Stimulated activated CD4-positive, alpha-beta T cell treated with anti-CD3 and anti-CD28 coated beads, Interleukin-15, amount 100 ng/mL, for 48 hours (primary cell): ENCODE measurements at regions not wholly inside any gene's neighbourhood (a gene's known extent, or its start where the extent isn't known, plus 50 kb on each side); places are given as distances from the start of the nearest gene placed in this dataset.
A peak's percentile ranks its signal among the peaks of the same experiment; 100 is the strongest.
"Not testable (repeated sequence)": the region's sequence is repeated elsewhere in the genome, so short reads cannot be mapped to it uniquely, and the experiment has no call there.

ENCODE experiments used
- DNase-seq, 2 donors: peaks; one replicate each; pipeline ENCODE4 v3.0.0-alpha.2; 2020; ENCODE audit warnings: low read depth in 2 of 2

DNA sequence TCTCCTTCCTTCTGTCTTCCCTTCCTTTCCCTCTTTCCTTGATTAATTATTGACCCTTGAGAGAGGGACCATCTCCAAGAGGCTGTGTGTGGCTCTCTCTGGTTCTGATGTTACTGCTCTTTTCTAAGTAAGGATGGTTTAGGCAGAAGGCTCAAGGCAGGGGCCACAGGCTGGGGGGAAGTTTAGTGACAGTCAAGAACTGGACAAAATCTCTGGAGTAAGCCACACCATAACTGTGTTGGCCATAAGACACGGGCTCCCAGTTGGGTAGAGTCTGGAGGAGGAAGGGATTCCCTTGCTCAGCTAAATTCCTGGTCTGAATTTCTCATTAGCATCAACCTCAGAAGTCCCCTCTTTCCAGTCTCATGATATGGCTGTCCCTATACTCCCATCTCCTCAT is 74.7 kb downstream of the BUD13 start:
- DNase-seq = no peak

DNA sequence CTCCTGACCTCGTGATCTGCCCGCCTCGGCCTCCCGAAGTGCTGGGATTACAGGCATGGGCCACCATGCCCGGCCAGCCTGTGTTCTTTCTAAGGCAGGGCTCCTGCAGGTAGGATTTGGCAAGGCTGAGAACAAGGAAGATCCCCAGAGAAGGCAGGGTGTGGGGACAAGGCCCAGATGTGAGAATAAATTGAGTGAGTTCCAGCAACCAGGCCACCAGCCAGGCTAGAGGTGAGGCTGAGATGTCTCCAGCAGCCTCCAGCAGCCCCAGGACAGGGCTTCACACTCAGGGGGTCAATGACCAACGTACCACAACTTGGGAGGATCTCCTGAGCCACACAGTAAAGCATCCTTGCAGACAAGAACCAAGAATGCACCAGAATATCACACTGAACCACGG is 75.1 kb downstream of the BUD13 start:
- DNase-seq = no peak

DNA sequence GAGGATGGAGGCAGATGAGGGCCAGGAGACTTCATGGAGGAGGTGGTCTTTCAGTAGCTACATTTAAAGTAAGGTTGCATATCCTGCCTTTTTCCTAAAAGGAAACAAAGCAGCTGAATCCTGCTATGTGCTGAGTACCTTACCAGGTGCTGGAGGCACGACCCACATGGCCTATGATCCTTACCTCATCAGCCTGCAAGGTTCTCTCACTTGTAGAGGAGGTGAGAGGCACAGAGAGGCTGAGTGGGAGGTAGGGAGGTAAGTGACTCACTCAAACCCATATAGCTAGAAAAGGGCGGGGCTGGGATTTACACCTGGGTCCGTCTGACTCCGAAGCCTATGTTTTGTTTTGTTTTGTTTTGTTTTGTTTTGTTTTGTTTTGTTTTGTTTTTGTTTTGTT is 75.8 kb downstream of the BUD13 start:
- no peak for DNase-seq

DNA sequence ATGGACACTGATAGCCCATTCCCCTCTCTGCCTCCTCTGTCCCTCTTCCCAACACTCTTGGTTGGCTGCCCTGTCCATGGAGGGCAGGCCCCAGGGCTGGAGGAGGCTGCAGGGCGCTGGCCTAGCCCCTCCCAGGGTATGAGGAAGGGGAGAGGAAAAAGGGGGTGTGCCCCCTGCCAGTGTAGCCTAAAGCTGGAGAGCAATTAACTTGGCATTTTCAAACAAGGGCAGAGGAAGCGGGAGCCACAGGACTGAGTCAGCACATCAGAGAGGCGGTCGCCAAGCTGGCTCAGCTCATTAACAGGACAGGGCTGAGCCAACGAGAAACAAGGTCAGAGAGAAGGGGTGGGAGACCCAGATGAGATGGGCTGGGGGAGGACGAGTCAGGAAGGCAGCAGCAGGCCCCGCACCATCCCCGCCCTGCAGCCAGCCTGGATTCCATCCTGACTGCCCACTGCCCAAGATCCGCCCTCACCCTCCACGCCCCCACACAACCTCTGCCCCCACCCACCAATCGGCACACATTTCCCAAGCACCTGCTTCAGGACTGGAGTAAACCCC is 76.3 kb downstream of the BUD13 start:
- no peak for DNase-seq

DNA sequence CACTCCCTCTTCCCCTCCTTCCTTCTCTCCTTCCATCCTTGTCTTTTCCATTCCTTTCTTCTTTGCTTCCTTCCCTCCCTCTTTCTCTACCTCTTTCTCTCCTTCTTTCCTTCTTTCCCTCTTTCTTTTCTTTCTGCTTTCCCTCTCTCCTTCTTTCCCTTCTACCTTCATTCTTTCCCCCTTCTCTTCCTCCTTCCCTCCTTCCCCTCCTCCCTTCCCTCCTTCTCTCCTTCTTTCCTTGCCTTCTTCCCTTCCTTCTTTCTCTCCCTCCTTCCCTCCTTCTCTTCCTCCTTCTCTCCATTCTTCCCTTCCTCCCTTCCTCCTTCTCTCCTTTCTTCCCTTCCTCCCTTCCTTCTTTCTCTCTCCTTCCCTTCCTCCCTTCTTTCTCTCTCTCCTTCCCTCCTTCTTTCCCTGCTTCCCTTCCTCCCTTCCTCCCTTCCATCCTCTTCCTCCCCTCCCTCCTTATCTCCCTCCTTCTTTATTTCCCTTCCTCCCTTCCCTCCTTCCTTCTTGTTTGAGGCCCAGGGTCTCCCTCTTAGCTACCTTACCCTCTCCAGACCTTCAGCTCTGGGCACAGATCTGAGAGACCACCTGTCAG is 77.0 kb downstream of the BUD13 start:
- DNase-seq = no peak

DNA sequence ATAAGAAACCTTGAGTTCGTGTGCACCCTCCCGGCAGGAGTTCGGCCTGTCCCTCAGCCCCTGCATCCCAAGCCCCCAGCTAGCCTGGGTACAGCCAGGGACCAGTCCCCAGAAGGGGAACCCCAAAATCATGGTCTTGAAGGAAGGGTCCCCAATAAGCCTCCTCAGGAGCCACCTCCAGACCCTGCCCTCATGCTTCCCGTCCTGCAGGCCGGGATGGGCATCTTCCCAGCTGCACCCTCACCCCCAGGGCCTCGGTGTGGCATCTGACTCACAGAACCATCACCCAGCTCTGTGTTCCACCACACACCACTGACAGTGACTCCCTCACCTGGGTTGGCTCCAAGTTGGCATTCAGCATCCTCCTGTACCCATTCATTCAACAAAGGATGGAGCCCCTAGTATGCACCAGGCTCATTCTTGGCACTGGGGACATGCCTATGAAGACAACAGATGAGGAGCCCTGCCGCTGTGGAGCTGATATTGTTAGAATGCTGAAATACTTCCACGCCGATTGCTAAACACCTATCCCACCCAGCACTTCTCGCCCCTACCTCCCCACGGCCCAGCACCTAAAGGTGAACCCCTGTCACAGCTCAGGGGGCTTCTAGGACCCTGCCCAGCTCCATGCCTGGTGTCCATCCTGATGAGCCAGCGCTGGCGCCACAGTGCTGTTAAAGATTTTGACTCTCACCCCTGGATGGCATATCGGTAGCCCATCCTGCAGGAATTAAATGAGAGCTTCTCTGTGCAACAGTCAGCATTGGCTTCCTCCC is 77.8 kb downstream of the BUD13 start:
- DNase-seq = no peak

DNA sequence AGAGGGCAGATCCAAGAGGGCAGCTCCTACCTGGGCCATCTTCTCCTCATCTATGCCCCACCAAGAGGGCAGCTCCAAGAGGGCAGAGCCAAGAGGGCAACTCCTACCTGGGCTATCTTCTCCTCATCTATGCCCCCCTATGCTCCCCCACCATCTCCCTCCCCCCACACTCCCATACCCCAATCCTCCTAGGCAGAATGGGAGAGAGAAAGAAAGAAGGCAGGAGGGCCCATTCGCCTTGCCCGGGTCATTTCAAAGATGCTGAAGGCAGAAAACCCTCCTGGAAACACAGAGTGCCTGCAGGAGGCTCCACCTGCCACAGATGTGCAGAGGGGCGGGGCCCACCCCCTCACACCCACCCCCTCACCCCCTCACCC is 78.5 kb downstream of the BUD13 start:
- DNase-seq = no peak

DNA sequence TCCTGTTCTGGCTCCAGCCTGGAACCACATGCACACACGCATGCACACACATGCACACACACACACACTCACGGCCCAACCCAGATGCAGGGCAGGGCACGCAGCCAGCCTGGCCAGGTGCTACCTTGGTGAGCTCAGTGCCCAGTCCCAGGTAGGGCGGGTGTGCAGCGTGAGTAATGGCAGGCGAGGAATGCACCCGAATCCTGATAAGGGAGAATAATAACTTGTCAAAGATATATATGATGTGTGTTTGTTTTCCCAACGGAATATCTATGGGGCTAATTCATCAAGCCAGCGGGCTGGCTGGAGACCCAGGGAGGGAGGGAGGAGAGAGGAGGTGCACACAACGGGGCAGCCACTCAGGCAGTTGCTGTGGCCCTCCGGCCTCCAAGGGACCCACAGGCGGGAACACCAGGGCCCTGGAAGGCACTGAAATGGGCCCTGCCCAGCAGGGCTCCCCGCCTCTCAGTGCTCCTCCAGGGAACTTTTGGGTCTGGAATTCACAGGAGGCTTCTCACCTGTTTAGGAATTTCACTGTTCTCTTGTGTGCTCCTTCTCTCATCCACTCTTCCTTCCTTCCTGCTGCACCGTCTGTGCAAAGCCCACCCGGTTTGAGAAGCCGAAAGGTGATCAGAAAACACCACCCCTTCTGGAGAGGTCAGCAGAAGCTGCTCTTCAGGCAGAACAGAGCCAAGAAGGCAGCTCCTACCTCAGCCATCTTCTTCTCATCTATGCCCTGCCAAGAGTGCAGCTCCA is 79.0 kb downstream of the BUD13 start:
- no peak for DNase-seq

DNA sequence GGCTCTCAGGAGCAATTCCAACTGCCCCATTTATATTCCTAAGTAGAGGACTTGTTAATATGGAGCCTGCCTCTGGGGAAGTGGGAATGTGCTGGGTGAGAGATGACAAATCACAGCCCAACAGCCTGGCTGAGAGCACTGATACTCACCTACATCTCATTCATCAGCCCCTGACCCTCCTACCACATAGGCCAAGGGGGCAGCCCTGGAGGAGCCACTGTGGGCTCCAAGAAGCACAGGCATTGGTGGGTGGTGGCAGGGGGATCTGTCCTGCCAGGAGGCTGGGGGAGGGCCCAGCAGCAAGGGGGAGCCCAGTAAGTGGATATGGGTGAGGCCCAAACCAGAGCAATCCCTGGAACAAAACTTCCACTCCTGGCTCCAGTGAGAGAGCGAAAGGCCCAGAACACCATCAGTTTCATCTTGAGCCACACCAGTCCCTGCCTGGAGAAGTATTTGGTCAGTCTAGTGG is 79.7 kb downstream of the BUD13 start:
- DNase-seq = no peak

DNA sequence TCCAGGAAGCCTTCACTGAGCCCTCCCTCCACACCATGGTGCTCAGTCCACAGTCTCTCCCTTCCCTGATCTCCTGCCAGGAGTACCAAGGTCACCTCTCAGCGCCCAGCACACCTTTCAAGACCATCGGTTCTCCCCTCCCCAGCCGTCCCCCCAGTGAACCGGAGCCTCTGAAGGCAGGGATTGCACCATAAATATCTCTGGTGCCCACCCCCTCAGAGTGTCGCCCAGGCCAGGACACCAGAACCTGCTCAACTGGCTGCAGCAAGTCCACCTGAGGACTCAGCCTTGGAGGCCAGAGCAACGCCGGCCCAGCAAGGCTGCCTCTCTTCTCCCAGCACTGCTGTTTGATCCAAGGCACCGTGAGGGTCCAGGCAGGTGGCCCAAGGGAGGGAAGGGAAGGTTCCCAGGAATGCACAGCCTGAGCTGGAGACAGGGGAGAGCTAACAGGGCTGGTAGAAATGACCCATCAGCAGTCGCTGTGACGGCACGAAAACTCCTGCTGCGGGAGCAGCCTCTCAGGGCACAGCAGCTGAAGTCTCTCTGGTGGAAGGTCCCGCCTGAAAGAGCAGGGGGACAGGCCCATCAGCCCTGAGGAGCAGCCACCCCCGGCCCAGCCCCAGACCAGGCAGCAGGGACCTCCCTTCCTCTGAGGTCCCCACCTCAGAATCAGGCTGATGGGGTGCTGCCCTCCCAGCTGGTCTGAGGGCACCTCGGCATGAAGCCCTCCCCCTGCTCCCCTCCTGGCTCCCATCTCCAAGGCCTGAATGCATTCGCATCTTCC is 80.3 kb downstream of the BUD13 start:
- DNase-seq = no peak

DNA sequence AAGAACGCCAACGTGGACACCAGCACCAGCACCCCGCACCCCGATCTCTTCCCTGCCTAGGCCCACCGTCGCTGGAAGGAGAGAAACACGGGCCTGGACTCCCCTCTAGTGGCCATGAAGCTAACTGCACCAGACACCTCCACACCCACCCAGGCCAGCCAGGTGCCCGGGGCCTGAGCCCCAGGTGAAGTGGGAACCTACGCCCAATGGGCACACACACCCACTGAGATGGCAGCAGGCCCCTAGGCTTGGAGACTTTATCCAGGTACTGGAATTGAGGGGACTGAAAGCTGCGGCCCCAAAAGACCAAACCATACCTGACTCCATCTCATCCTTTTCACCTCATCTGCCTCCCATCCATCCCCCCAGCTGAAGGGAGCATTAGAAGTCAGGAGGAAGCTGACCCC is 81.0 kb downstream of the BUD13 start:
- DNase-seq = peak; percentile 21 to 56

DNA sequence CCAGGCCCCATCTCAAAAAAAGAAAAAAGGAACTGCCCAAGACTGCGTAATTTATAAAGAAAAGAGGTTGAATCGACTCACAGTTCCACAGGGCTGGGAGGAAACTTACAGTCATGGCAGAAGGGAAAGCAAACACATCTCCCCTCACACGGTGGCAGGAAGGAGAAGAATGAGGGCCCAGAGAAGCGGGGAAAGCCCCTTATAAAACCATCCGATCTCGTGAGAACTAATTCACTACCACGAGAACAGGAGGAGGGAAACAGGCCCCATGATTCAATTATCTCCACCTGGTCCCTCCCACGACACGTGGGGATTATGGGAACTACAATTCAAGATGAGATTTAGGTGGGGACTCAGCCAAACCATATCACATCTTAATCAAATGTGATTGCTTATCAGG is 82.2 kb downstream of the BUD13 start:
- no peak for DNase-seq

DNA sequence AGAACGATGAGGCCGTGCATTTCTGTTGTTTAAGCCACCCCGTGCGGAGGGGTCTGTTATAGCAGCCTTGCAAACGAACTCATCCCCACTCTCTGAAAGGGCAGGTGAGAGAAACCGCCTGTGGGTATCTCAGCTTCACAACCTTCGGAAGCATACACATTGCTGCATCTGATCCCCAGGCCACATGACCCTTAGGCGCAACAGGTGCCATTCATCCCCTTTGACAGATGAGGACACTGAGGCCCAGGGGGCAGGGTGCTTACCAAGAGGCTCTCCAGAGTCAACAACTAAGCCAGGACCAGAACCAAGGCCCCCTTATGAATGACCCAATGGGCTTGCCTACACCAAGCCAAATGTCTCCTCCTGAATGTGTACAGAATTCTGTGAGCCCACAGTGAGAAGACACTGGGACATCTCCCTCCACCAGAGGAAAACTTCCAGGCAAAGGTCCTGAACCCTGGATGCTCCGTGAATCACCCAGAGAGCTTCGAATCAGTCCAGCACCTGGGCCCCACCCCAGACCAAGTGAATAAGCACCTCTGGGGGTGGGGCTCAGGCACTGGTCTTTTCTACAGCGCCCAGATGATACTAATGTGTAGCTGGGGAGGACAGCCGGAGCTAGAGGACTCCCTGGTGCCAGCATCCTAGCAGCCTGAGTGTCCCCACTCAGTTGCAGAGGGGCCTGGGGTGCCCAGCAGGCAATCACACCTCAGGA is 83.2 kb downstream of the BUD13 start:
- DNase-seq = no peak

DNA sequence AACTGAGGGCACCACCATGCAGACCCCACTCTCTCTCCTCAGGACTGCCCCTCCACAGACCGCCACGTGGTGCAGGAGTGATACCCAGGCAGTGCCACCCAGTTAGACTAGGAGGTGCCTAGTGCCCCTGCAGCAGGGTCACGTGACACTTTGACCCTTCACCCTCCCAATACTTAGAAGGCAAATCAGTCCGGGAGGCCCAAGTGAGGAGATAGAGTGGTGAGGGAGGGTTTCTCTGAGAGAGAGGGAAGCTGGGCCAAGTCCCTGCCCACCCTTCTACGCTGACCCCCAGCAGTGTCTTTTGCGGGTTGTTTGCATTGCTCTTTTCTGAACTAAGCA is 84.6 kb downstream of the BUD13 start:
- no peak for DNase-seq

DNA sequence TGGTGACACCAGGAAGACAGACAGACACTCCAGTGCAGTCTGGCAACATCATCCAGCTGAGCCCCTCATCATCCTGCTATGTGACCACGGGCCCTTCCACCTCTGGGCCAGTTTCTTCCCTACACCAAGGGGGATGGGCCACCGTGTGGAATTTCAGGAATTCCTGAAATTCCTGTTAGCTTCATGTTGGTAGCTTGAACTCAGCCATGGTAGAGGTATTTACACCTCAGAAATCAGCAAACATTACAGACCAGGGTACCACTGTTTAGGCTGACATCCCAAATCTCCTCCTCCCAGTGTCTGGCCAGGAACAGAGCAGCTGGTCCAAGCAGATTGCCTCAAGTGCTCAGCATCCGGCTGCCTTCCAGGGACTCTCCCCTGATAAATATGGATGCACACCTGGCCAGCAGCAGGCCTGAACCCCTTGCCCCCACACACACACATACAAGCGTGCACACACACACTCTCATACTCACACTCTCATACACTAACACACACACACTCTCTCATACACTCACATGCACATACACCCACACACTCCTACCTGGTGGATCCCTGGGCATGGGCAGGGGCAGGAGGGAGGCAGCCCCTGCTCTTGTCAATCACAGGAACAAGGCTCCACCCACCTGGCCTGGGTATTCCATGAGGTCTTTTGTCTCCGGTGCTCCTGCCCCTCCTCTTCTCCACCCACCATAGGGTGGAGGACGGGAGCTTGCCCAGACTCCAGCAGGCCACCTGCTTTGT is 85.2 kb downstream of the BUD13 start:
- DNase-seq = no peak

DNA sequence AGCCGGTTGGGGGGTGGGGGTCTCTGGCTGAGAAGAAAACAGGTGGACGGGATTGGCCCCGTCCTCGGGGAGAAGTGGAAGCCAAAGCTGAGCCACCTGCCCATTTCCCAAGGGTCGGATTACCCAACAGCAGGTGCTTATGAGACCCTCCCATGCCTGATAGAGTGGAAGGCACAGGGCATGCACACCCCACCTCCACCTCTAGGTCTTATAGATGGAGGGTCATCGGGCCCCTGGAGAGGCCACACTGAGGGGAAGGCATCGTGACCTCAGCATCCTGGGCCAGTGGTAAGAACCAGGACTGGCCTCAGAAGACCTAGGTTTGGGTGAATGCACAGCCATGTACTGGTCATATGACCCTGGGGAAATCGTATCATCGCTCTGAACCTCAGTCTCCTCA is 85.9 kb downstream of the BUD13 start:
- DNase-seq = no peak

DNA sequence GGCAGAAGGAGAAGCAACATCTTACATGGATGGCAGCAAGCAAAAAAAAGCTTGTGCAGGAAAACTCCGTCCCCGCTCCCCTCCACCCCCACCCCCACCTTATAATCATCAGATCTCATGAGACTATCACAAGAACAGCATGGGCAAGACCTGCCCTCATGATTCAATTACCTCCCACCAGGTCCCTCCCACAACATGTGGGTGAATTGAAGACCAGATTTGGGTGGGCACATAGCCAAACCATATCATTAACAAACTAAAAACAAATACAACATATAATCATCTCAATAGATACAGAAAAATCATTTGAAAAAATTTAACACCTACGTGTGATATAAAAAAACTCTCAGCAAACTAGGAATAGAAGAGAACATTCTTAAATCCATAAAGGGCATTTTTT is 88.8 kb downstream of the BUD13 start:
- DNase-seq = no peak

DNA sequence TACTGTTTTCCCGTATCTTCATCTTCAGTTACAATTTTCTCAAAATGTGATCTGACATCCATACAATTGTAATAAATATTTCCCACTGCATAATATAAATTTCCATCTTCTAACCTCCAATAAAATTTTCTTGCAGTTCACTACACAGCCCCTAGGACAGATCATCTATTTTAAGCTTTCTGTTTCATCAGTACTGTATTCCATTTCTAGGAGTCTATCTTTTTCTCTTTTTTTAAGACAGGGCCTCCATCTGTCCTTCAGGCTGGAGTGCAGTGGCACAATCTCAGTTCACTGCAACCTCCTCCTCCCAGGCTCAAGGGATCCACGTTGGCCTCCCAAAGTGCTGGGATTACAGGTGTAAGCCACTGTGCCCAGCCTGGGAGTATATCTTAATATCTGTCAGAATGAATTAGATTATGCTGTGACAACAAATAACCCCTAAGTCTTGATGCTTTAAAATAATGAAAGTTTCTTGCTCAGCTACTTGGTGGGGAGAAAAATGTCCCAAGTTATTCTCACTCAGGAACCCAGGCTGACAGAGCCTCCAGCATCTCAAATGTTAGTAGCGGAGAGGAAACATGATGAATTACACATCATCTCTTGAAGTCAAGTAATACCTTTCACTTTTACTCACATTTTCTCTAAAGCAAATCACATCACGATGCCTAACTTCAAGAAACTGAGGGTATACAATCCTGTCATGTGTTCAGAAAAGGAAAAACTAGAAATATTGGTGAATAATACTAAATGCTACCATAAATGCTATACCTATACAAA is 92.2 kb downstream of the BUD13 start:
- DNase-seq = no peak

DNA sequence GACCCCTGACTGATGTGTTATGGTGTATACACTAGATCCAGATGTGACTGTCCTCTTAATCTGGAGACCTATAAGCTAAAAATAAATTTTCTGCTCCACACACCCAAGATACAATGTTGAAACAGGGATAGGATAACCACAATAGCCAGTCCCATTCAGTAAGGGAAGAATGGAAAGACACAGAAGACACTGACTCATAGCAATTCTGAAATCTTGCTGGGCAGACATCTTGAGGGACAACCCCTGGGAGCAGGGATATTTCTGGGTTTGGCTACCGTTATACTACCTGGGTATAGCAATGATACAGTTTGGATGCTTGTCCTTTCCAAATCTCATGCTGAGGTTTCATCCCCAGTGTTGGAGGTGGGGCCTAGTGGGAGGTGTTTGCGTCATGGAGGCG is 93.9 kb downstream of the BUD13 start:
- no peak for DNase-seq

DNA sequence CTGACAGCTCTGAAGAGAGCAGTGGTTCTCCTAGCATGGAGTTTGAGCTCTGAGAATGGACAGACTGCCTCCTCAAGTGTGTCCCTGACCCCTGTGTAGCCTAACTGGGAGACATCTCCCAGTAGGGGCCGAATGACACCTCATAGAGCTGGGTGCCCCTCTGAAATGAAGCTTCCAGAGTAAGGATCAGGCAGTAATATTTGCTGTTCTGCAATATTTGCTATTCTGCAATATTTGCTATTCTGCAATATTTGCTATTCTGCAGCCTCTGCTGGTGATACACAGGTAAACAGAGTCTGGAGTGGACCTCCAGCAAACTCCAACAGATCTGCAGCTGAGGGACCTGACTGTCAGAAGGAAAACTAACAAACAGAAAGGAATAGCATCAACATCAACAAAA is 105.5 kb downstream of the BUD13 start:
- DNase-seq = not testable (repeated sequence)
